Ovary (tissue), 7 donors: ENCODE measurements at regions not wholly inside any gene's neighbourhood (a gene's known extent, or its start where the extent isn't known, plus 50 kb on each side); places are given as distances from the start of the nearest gene placed in this dataset.

Source experiments
- DNase-seq, 5 donors: peaks; one replicate each; pipeline ENCODE4 v3.0.0-alpha.2; 2019 to 2020
- H3K27ac ChIP-seq, 2 donors: fragments of 200-600 bp; one replicate each; pipeline versions ENCODE4 v1.5.1 to v1.8.0; 2019 to 2022
- H3K27me3 ChIP-seq: fragments of 200-600 bp; one replicate; pipeline ENCODE4 v1.8.0; 2022
- H3K36me3 ChIP-seq: fragments of 200-600 bp; sonication (generic); one replicate; pipeline ENCODE4 v1.5.1; 2019
- H3K4me1 ChIP-seq: one replicate; pipeline ENCODE4 v1.8.1; 2013; ENCODE audit warnings: mild to moderate bottlenecking, moderate library complexity; ENCODE audit not compliant: insufficient read depth
- H3K4me3 ChIP-seq: fragments of 200-600 bp; sonication (generic); one replicate; pipeline ENCODE4 v1.5.1; 2017
- H3K9me3 ChIP-seq, 2 donors: fragments of 200-600 bp in 1 of 2; sonication (generic) in 1 of 2; one replicate each; pipeline versions ENCODE4 v1.5.1 to v1.8.1; 2013 to 2019; ENCODE audit warnings: mild to moderate bottlenecking in 1 of 2, moderate library complexity in 1 of 2
- EP300 ChIP-seq: sonication (generic); formaldehyde crosslinking; IDR thresholded peaks from one replicate; pipeline ENCODE4 v1.6.1; 2017; ENCODE audit warnings: antibody characterized with exemption
- POLR2A ChIP-seq: fragments of 450-650 bp; IDR thresholded peaks from one replicate; pipeline ENCODE4 v1.6.1; 2017; ENCODE audit warnings: antibody characterized with exemption, mild to moderate bottlenecking, moderate library complexity
- WGBS, 3 donors: extraction: QIAGEN DNeasy Blood & Tissue Kit in 1 of 3; methylation state at CpG; one replicate each; pipeline versions ENCODE4 v1.1.5 to v1.1.7; 2013 to 2017; 5-methylcytosine and 5-hydroxymethylcytosine counted together
- intact Hi-C, 4 donors: fragments of 100-400 bp; cut with DNase I; formaldehyde crosslinking; loops; one replicate each; pipeline versions ENCODE4 v1.11.0 to v1.15.1; 2022 to 2023
- TF ChIP-seq, protein P1 (sequence below), 3 donors: fragments of 450-650 bp in 2 of 3; fragments of 200-600 bp in 1 of 3; IDR thresholded peaks; one replicate each; pipeline versions ENCODE4 v1.5.1 to v1.8.0; 2016 to 2022; ENCODE audit warnings: antibody characterized with exemption in 3 of 3, mild to moderate bottlenecking in 1 of 3
- donor health status: DM: no; HTN: no; CAD: no; lungs with moderate emphysema.
- donor health status: DM: no; HTN: no; CAD: no.
- donor health status: Bipolar disorder and iron deficiency.
- donor health status: DM: no; HTN: no; CAD: no.
- donor health status: DM: yes; HTN: yes; CAD: no.

DNA sequence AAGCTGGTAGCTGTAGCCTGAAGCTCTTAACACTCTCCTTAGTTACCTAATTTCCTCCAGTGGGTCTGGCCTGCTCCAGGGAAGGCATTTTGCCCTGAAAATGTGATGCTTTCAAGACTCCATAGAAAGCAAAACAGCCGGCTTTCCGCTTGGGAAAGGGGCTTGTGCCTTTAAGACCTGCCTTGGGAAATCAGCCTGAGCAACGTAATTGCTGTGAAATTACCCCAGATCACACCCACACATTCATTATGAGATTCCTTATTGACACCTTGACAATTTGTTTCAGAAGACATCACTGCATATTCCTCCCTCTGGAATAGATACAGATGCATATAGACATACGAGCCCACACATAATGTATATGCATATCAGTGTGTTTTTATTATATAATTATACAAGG is 190.5 kb upstream of the SKOR2 start:
- intact Hi-C loops = no loop called here
- WGBS, 3 donors = 29 to 35% (median 30%) methylated on average over 4 of the region's 4 CpGs
- TF ChIP-seq POLR2A = no peak
- TF ChIP-seq, protein P1, sequence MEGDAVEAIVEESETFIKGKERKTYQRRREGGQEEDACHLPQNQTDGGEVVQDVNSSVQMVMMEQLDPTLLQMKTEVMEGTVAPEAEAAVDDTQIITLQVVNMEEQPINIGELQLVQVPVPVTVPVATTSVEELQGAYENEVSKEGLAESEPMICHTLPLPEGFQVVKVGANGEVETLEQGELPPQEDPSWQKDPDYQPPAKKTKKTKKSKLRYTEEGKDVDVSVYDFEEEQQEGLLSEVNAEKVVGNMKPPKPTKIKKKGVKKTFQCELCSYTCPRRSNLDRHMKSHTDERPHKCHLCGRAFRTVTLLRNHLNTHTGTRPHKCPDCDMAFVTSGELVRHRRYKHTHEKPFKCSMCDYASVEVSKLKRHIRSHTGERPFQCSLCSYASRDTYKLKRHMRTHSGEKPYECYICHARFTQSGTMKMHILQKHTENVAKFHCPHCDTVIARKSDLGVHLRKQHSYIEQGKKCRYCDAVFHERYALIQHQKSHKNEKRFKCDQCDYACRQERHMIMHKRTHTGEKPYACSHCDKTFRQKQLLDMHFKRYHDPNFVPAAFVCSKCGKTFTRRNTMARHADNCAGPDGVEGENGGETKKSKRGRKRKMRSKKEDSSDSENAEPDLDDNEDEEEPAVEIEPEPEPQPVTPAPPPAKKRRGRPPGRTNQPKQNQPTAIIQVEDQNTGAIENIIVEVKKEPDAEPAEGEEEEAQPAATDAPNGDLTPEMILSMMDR (IDR thresholded peaks at IDR 0.05) = no peak
- H3K4me3 ChIP-seq = no peak overlapping the region
- H3K27me3 ChIP-seq = no peaks in the 10 kb centered on the region
- H3K9me3 ChIP-seq = no peaks in the 10 kb centered on the region
- H3K36me3 ChIP-seq = no peaks in the 10 kb centered on the region
- no peak overlapping the region for H3K27ac ChIP-seq
- no peaks in the 10 kb centered on the region for H3K4me1 ChIP-seq
- DNase-seq = no peak

DNA sequence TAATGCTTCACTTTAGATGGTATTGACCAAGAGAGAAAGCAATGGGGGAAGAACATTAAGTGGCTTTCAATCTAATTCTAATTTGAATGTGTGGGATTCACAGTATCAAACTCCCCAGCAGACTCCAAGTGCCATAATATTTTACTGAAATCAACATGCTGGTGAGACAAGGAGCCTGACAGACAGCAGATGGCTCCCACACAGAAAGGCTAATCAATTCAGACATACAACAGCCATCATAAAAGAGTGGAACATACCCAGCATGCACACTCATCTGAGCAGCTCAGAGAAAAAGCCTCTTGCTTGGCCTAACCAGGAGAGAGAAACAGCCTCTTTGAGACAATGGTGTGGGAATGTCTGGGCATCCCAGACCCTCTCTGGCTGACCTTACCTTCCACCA is 186.5 kb upstream of the SKOR2 start:
- intact Hi-C loops = no loop called here
- Histone ChIP-seq H3K4me3 (no peak overlapping the region), H3K27ac (no peak overlapping the region), H3K27me3 (no peaks in the 10 kb centered on the region), H3K36me3 (no peaks in the 10 kb centered on the region), H3K4me1 (no peaks in the 10 kb centered on the region), H3K9me3 (no peaks in the 10 kb centered on the region)
- DNase-seq = no peak
- TF ChIP-seq EP300 (no peak), POLR2A (no peak)
- TF ChIP-seq, protein P1 (IDR thresholded peaks at IDR 0.05) = no peak

DNA sequence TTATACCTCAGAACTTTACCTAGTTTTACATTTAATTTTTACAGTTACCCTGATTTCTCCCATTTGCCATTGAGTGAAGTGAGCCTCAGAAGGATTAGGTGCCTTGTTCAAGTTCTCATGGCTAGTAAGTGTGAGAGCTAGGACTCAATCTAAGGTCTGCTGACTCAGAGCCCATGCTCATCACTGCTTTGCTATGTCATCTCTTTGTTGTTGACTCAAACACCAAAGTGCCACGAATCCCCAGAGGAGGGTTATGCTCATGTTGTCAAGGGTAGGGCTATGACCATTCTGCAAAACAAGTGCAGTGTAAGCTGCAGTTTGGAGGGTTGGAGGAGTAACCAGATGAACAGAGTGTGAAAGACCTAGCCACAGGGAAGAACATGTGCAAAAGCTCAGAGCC is 185.4 kb upstream of the SKOR2 start:
- Histone ChIP-seq H3K4me3 (no peak overlapping the region), H3K4me1 (no peaks in the 10 kb centered on the region), H3K36me3 (no peaks in the 10 kb centered on the region), H3K27ac (no peak overlapping the region), H3K9me3 (no peaks in the 10 kb centered on the region), H3K27me3 (no peaks in the 10 kb centered on the region)
- no peak for DNase-seq
- intact Hi-C loops = no loop called here
- 41 to 58% (median 57%) methylated on average over 1 of the region's 1 CpG for WGBS, 3 donors
- TF ChIP-seq, protein P1 (IDR thresholded peaks at IDR 0.05) = no peak
- TF ChIP-seq POLR2A = no peak
- no peak for TF ChIP-seq EP300

DNA sequence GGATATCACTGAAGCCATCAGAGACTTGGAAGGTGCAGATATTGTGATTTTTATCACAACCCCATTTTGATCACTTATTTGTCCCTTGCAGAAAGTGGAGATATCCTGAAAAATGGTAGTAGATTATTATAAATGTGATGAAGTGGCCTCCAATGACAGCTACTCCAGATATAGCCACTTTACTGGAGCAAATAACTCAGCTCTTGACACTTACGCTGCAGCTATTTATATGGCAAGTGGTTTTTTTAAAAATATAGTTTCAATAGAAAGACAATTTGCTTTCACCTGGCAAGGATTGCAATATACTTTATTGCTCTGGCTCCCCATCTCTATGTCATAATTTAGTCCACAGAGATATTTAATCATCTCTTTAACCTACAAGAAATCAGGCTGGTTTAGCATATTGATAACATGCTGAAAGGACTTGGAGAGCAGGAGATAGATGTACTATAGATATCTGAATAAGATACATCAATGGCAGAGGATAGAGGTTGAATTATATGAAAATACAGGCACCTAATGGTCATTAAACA is 182.8 kb upstream of the SKOR2 start:
- no peak for DNase-seq
- no peak overlapping the region for H3K4me3 ChIP-seq
- 86 to 87% (median 87%) methylated on average over 1 of the region's 1 CpG for WGBS, 3 donors
- no peaks in the 10 kb centered on the region for H3K36me3 ChIP-seq
- no peaks in the 10 kb centered on the region for H3K9me3 ChIP-seq
- no peaks in the 10 kb centered on the region for H3K27me3 ChIP-seq
- intact Hi-C loops = no loop called here
- H3K4me1 ChIP-seq = no peaks in the 10 kb centered on the region
- no peak for TF ChIP-seq POLR2A
- TF ChIP-seq EP300 = no peak
- TF ChIP-seq, protein P1 (IDR thresholded peaks at IDR 0.05) = no peak
- H3K27ac ChIP-seq = no peak overlapping the region
